ENCODE measurements at regions not wholly inside any gene's neighbourhood (a gene's known extent, or its start where the extent isn't known, plus 50 kb on each side); places are given as distances from the start of the nearest gene placed in this dataset.

GRCh38 chr7:47639495-47640110 is 57.7 kb upstream of the TNS3 start:
- no peak overlapping the region for H2AFZ ChIP-seq (ENCODE audit: low read depth)
- H3K9me3 ChIP-seq = 0 out of 2 replicates have a peak, but pooled peaks cover 15% of the 10 kb centered on the region
- WGBS (ENCODE audit: low lambda C conversion rate) = 91% methylated on average over 3 of the region's 3 CpGs
- peaks cover 9% of the 10 kb centered on the region for H3F3A ChIP-seq (replicated peaks; ENCODE audit: insufficient read depth)
- H3K79me2 ChIP-seq (ENCODE audit: insufficient read depth) = no peaks in the 10 kb centered on the region
- no peak overlapping the region for H3K9ac ChIP-seq
- no peaks in the 10 kb centered on the region for H4K20me1 ChIP-seq (ENCODE audit: insufficient read depth)
- no peak overlapping the region for H3K4me3 ChIP-seq (ENCODE audit: low read depth in 2 of 2, low read length in 1 of 2)
- ChIA-PET CTCF (interaction anchor here (0.8 to 1.8 kb wide), 3 partner anchors 12 to 120 kb away, joined by 3 to 4 read pairs (median 3); no protein-coding TSS in a partner anchor), POLR2A (interaction anchor here (1.0 kb wide), 1 partner anchor 39 kb away, joined by 3 read pairs; no protein-coding TSS in a partner anchor)
- no peak overlapping the region for H3K27ac ChIP-seq (ENCODE audit: low read depth in 2 of 2, low read length in 1 of 2)
- H3K4me1 ChIP-seq (ENCODE audit: control insufficient read depth in 1 of 2, insufficient read depth in 2 of 2, low read depth in 1 of 2, low read length in 1 of 2) = peaks cover 12 to 23% of the 10 kb centered on the region in 2 experiments; a peak in 2 of 4 replicates
- no peak for TF ChIP-seq EP300 (IDR thresholded peaks at IDR 0.05; ENCODE audit: borderline replicate concordance in 1 of 2, low read depth in 1 of 2, low read length in 1 of 2)
- TF ChIP-seq POLR2AphosphoS5 (IDR thresholded peaks at IDR 0.05; ENCODE audit: low read depth, low read length) = no peak
- no peak for TF ChIP-seq RCOR1 (IDR thresholded peaks at IDR 0.05; ENCODE audit: low read length)
- TF ChIP-seq CHD2 (IDR thresholded peaks at IDR 0.05; ENCODE audit: low read length, partially characterized antibody) = no peak
- no peak for TF ChIP-seq GATA2 (CRISPR knock-in tag; IDR thresholded peaks at IDR 0.05)
- no peak for TF ChIP-seq TEAD4 (IDR thresholded peaks at IDR 0.05; ENCODE audit: borderline replicate concordance, insufficient read depth)
- TF ChIP-seq RAD21 (IDR thresholded peaks at IDR 0.05; ENCODE audit: low read length) = no peak
- no peak for TF ChIP-seq SIN3A (IDR thresholded peaks at IDR 0.05; ENCODE audit: borderline replicate concordance, low read depth, low read length)
- no peak for TF ChIP-seq REST (IDR thresholded peaks at IDR 0.05; ENCODE audit: low read depth, low read length)
- no peak for TF ChIP-seq SMC3 (IDR thresholded peaks at IDR 0.05; ENCODE audit: low read depth, low read length)
- TF ChIP-seq FOXJ3 (CRISPR knock-in tag; IDR thresholded peaks at IDR 0.05) = no peak
- TF ChIP-seq MXI1 (IDR thresholded peaks at IDR 0.05; ENCODE audit: low read depth, low read length) = no peak
- no peak for TF ChIP-seq JUND (IDR thresholded peaks at IDR 0.05)
- no peak for TF ChIP-seq FOXM1 (IDR thresholded peaks at IDR 0.05; ENCODE audit: low read depth)
- TF ChIP-seq USF1 (IDR thresholded peaks at IDR 0.05; ENCODE audit: borderline replicate concordance, low read depth) = no peak
- TF ChIP-seq ELF1 (IDR thresholded peaks at IDR 0.05) = no peak
- no peak for TF ChIP-seq NFIC (IDR thresholded peaks at IDR 0.05; ENCODE audit: borderline replicate concordance)
- TF ChIP-seq MEF2A (IDR thresholded peaks at IDR 0.05; ENCODE audit: borderline replicate concordance, low read depth) = no peak
- no peak overlapping the region for H3K4me2 ChIP-seq
- peaks cover 0 to 5% of the 10 kb centered on the region in 2 experiments for H3K36me3 ChIP-seq (replicated peaks in 1 of 2; ENCODE audit: control insufficient read depth in 1 of 2, insufficient read depth in 2 of 2, low read length in 1 of 2)
- no peak for DNase-seq
- H3K27me3 ChIP-seq (ENCODE audit: insufficient read depth) = no peaks in the 10 kb centered on the region
- no peaks in the 10 kb centered on the region for H3K9me2 ChIP-seq

Measured in SK-N-SH (cell line).